CD4-positive, alpha-beta T cell treated with Interleukin-15 for 1 hour (primary cell): ENCODE measurements at regions not wholly inside any gene's neighbourhood (a gene's known extent, or its start where the extent isn't known, plus 50 kb on each side); places are given as distances from the start of the nearest gene placed in this dataset.

Experiments used
- DNase-seq: peaks from one replicate; pipeline ENCODE4 v3.0.0-alpha.2; 2020

- DNase-seq = no peak
These were observed 204.2 kb upstream of the KLF4 start for GRCh38 chr9:107693625-107694326.

- DNase-seq = no peak
These were observed 202.1 kb upstream of the KLF4 start for GRCh38 chr9:107691664-107692063.

GRCh38 chr9:107690021-107690420 is 200.5 kb upstream of the KLF4 start:
- DNase-seq = no peak

- DNase-seq = no peak
These were observed 199.2 kb upstream of the KLF4 start for GRCh38 chr9:107688728-107689127.

- DNase-seq = no peak
These were observed 196.3 kb upstream of the KLF4 start for GRCh38 chr9:107685901-107686300.

GRCh38 chr9:107685376-107685775 is 195.8 kb upstream of the KLF4 start:
- no peak for DNase-seq

- DNase-seq = no peak
These were observed 194.7 kb upstream of the KLF4 start for GRCh38 chr9:107684224-107684623.

GRCh38 chr9:107683566-107683965 is 194.0 kb upstream of the KLF4 start:
- peak; percentile 29 for DNase-seq

GRCh38 chr9:107681988-107682387 is 192.4 kb upstream of the KLF4 start:
- no peak for DNase-seq

GRCh38 chr9:107675351-107676259 is 186.0 kb upstream of the KLF4 start:
- peak; percentile 44 for DNase-seq

GRCh38 chr9:107674721-107675277 is 185.2 kb upstream of the KLF4 start:
- peak; percentile 60 for DNase-seq

- no peak for DNase-seq
These were observed 184.5 kb upstream of the KLF4 start for GRCh38 chr9:107673861-107674720.

- no peak for DNase-seq
These were observed 182.0 kb upstream of the KLF4 start for GRCh38 chr9:107671588-107671987.

GRCh38 chr9:107669422-107669821 is 179.9 kb upstream of the KLF4 start:
- no peak for DNase-seq

GRCh38 chr9:107667231-107668070 is 177.9 kb upstream of the KLF4 start:
- no peak for DNase-seq

GRCh38 chr9:107665057-107665456 is 175.5 kb upstream of the KLF4 start:
- DNase-seq = no peak

- DNase-seq = no peak
These were observed 171.4 kb upstream of the KLF4 start for GRCh38 chr9:107660976-107661375.

- no peak for DNase-seq
These were observed 163.8 kb upstream of the KLF4 start for GRCh38 chr9:107653263-107653821.

GRCh38 chr9:107650995-107651394 is 161.4 kb upstream of the KLF4 start:
- DNase-seq = no peak

GRCh38 chr9:107650321-107650720 is 160.8 kb upstream of the KLF4 start:
- DNase-seq = no peak

- DNase-seq = no peak
These were observed 158.7 kb upstream of the KLF4 start for GRCh38 chr9:107648153-107648715.
